Thyroid gland (tissue), 4 donors: ENCODE measurements at regions not wholly inside any gene's neighbourhood (a gene's known extent, or its start where the extent isn't known, plus 50 kb on each side); places are given as distances from the start of the nearest gene placed in this dataset.

ENCODE experiments used
- CTCF ChIP-seq, 6 experiments: fragments of 200-600 bp in 3 of 6; fragments of 450-650 bp in 3 of 6; sonication (generic) in 3 of 6; IDR thresholded peaks; one replicate each; pipeline ENCODE4 v1.5.1; 2016 to 2019; ENCODE audit warnings: antibody characterized with exemption in 6 of 6, mild to moderate bottlenecking in 2 of 6, inconsistent platforms in 1 of 6, moderate library complexity in 1 of 6
- POLR2A ChIP-seq, 2 donors: fragments of 450-650 bp; IDR thresholded peaks; one replicate each; pipeline ENCODE4 v1.6.1; 2017; ENCODE audit warnings: antibody characterized with exemption in 2 of 2, mild to moderate bottlenecking in 2 of 2, moderate library complexity in 1 of 2

GRCh38 chr5:145539201-145539600 lies 295.9 kb downstream of the PRELID2 start:
- no peak for TF ChIP-seq CTCF (IDR thresholded peaks at IDR 0.05)
- TF ChIP-seq POLR2A (IDR thresholded peaks at IDR 0.05) = no peak
